HEK293 (cell line): ENCODE measurements at regions not wholly inside any gene's neighbourhood (a gene's known extent, or its start where the extent isn't known, plus 50 kb on each side); places are given as distances from the start of the nearest gene placed in this dataset.

Source experiments
- CTCF ChIA-PET: fragments of 350-600 bp; formaldehyde crosslinking; extraction: SDS; loops from one replicate; lab custom pipeline; 2021; ENCODE audit warnings: antibody characterized with exemption; lab: Yijun Ruan, JAX
- POLR2A ChIA-PET: fragments of 300-600 bp; formaldehyde crosslinking; extraction: SDS; loops from one replicate; lab custom pipeline; 2020; ENCODE audit warnings: antibody characterized with exemption, inconsistent platforms; lab: Yijun Ruan, JAX
- H3K27ac ChIP-seq: fragments of 200-500 bp; sonication (Bioruptor generic); 2 replicates; pipeline ENCODE4 v1.5.1; 2014; ENCODE audit warnings: low read depth, low read length, control low read depth, inconsistent platforms; ENCODE audit errors: extremely low read depth
- H3K36me3 ChIP-seq, 2 experiments: fragments of 200-500 bp in 1 of 2; sonication (Bioruptor generic) in 1 of 2; 1 replicate in 1 of 2; 2 replicates in 1 of 2; pipeline ENCODE4 v1.5.1; 2014 to 2017; ENCODE audit warnings: inconsistent platforms in 2 of 2, low read length in 2 of 2; ENCODE audit not compliant: control insufficient read depth in 2 of 2, insufficient read depth in 1 of 2
- H3K4me1 ChIP-seq: fragments of 200-500 bp; sonication (Bioruptor generic); 2 replicates; pipeline ENCODE4 v1.5.1; 2014; ENCODE audit warnings: mild to moderate bottlenecking, low read length, inconsistent platforms; ENCODE audit not compliant: control insufficient read depth, insufficient read depth
- H3K4me3 ChIP-seq: 2 replicates; pipeline ENCODE4 v1.5.1; 2011; ENCODE audit warnings: low read depth, mild to moderate bottlenecking, control low read depth, low read length, moderate library complexity
- H3K9me3 ChIP-seq: fragments of 200-500 bp; sonication (Bioruptor generic); 2 replicates; pipeline ENCODE4 v1.5.1; 2014; ENCODE audit warnings: low read depth, low read length, inconsistent platforms; ENCODE audit not compliant: control insufficient read depth, insufficient read depth
- BCL11A ChIP-seq: fragments of 450-650 bp; formaldehyde crosslinking; IDR thresholded peaks from 2 replicates; pipeline ENCODE4 v1.5.1; 2016; ENCODE audit warnings: low read depth, missing biosample characterization, missing genetic modification characterization
- FEZF1 ChIP-seq: fragments of 450-650 bp; formaldehyde crosslinking; IDR thresholded peaks from 2 replicates; pipeline ENCODE4 v1.5.1; 2016; ENCODE audit warnings: missing biosample characterization, missing genetic modification characterization
- HIC1 ChIP-seq: fragments of 450-650 bp; formaldehyde crosslinking; IDR thresholded peaks from 2 replicates; pipeline ENCODE4 v1.5.1; 2016; ENCODE audit warnings: missing biosample characterization, missing genetic modification characterization
- IKZF3 ChIP-seq: fragments of 450-650 bp; IDR thresholded peaks from 2 replicates; pipeline ENCODE4 v1.5.0; 2018; ENCODE audit warnings: missing biosample characterization, mild to moderate bottlenecking, missing genetic modification characterization, moderate library complexity
- MEIS1 ChIP-seq: sonication (generic); formaldehyde crosslinking; IDR thresholded peaks from 2 replicates; pipeline ENCODE4 v1.8.1; 2022; ENCODE audit warnings: missing genetic modification reagents, mild to moderate bottlenecking, borderline replicate concordance
- RBAK ChIP-seq: fragments of 450-650 bp; formaldehyde crosslinking; IDR thresholded peaks from 2 replicates; pipeline ENCODE4 v1.5.1; 2016; ENCODE audit warnings: missing biosample characterization, missing genetic modification characterization
- SETDB1 ChIP-seq: IDR thresholded peaks from one replicate; pipeline ENCODE4 v1.6.1; 2017; ENCODE audit warnings: mild to moderate bottlenecking, low read length, moderate library complexity, mixed read lengths; ENCODE audit not compliant: insufficient read length
- SP3 ChIP-seq: fragments of 450-650 bp; formaldehyde crosslinking; IDR thresholded peaks from 2 replicates; pipeline ENCODE4 v1.5.1; 2016; ENCODE audit warnings: missing biosample characterization, missing genetic modification characterization
- ZBTB20 ChIP-seq: fragments of 450-650 bp; formaldehyde crosslinking; IDR thresholded peaks from 2 replicates; pipeline ENCODE4 v1.5.1; 2016; ENCODE audit warnings: missing biosample characterization, missing genetic modification characterization
- ZBTB48 ChIP-seq: fragments of 450-650 bp; formaldehyde crosslinking; IDR thresholded peaks from 2 replicates; pipeline ENCODE4 v1.5.1; 2016; ENCODE audit warnings: missing biosample characterization, missing genetic modification characterization
- ZNF121 ChIP-seq: fragments of 450-650 bp; formaldehyde crosslinking; IDR thresholded peaks from 2 replicates; pipeline ENCODE4 v1.5.1; 2016; ENCODE audit warnings: missing biosample characterization, missing genetic modification characterization
- ZNF132 ChIP-seq: fragments of 450-650 bp; formaldehyde crosslinking; IDR thresholded peaks from 2 replicates; pipeline ENCODE4 v1.5.1; 2017; ENCODE audit warnings: missing biosample characterization, missing genetic modification characterization, borderline replicate concordance
- ZNF16 ChIP-seq: fragments of 450-650 bp; formaldehyde crosslinking; IDR thresholded peaks from 2 replicates; pipeline ENCODE4 v1.5.1; 2016; ENCODE audit warnings: low read depth, missing biosample characterization, missing genetic modification characterization
- ZNF174 ChIP-seq: fragments of 450-650 bp; formaldehyde crosslinking; IDR thresholded peaks from 2 replicates; pipeline ENCODE4 v1.5.0; 2017; ENCODE audit warnings: missing biosample characterization, mild to moderate bottlenecking, missing genetic modification characterization
- ZNF18 ChIP-seq: fragments of 450-650 bp; formaldehyde crosslinking; IDR thresholded peaks from 2 replicates; pipeline ENCODE4 v1.5.1; 2016; ENCODE audit warnings: missing biosample characterization, missing genetic modification characterization
- ZNF184 ChIP-seq: fragments of 450-650 bp; IDR thresholded peaks from 2 replicates; pipeline ENCODE4 v1.5.1; 2018; ENCODE audit warnings: missing biosample characterization, mild to moderate bottlenecking, missing genetic modification characterization
- ZNF214 ChIP-seq: fragments of 450-650 bp; formaldehyde crosslinking; IDR thresholded peaks from 2 replicates; pipeline ENCODE4 v1.5.1; 2017; ENCODE audit warnings: missing biosample characterization, mild to moderate bottlenecking, missing genetic modification characterization, borderline replicate concordance
- ZNF280C ChIP-seq: fragments of 450-650 bp; formaldehyde crosslinking; IDR thresholded peaks from 2 replicates; pipeline ENCODE4 v1.5.1; 2016; ENCODE audit warnings: missing biosample characterization, missing genetic modification characterization
- ZNF529 ChIP-seq: fragments of 450-650 bp; formaldehyde crosslinking; IDR thresholded peaks from 2 replicates; pipeline ENCODE4 v1.5.1; 2017; ENCODE audit warnings: missing genetic modification characterization, missing biosample characterization; ENCODE audit not compliant: insufficient replicate concordance
- ZNF660 ChIP-seq: fragments of 450-650 bp; IDR thresholded peaks from 2 replicates; pipeline ENCODE4 v1.5.1; 2018; ENCODE audit warnings: missing biosample characterization, mild to moderate bottlenecking, missing genetic modification characterization
- ZNF830 ChIP-seq: fragments of 450-650 bp; IDR thresholded peaks from 2 replicates; pipeline ENCODE4 v1.5.0; 2018; ENCODE audit warnings: missing biosample characterization, missing genetic modification characterization, low read depth, mild to moderate bottlenecking, moderate library complexity
- ZSCAN16 ChIP-seq: fragments of 450-650 bp; formaldehyde crosslinking; IDR thresholded peaks from 2 replicates; pipeline ENCODE4 v1.5.1; 2016; ENCODE audit warnings: missing biosample characterization, missing genetic modification characterization
- ZXDB ChIP-seq: fragments of 450-650 bp; formaldehyde crosslinking; IDR thresholded peaks from 2 replicates; pipeline ENCODE4 v1.5.1; 2016; ENCODE audit warnings: missing biosample characterization, missing genetic modification characterization

DNA sequence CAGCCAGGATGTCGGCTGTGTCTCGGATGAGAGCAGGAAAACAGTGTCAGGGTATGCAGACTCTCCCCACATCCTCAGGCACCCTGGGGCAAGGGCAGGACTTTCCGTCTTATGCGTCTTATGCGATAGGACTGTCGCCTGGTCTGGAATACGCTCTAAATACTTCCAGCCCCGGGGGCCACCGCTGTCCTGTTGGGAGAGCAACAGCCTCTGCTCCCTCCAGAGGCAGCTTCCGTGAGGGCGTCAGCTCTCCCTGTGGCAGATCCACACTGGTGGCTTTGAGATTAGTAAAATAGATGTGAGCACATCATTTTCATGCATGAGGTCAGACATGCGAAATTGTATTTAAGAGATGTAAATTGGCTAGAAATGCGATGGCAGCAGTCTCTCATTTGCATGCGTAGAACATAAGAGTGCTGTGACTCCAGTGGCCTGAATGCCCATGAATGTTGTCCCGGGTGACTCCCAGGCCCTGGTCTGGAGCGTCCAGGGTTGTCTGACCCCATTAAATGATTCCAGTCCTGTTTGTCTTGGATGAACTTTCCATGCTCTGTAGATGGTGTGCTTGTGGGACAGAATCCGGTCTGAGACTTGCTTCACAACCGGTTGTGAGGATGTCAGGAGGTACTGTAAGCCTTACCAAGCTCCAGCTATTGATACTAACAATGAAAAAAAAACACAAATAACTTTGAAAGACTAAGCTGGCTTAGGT is 228.2 kb downstream of the SYK start:
- TF ChIP-seq ZXDB (tag by site-specific recombination) (no peak), ZNF184 (tag by site-specific recombination) (no peak), ZBTB20 (tag by site-specific recombination) (no peak), HIC1 (tag by site-specific recombination) (no peak), RBAK (no peak), ZNF16 (tag by site-specific recombination) (no peak), ZBTB48 (tag by site-specific recombination) (no peak), BCL11A (no peak), SETDB1 (no peak), MEIS1 (CRISPR knock-in tag) (no peak), ZNF280C (no peak)
- ChIA-PET CTCF (interaction anchor here (0.9 kb wide), 1 partner anchor 44 kb away, joined by 3 read pairs; no protein-coding TSS in a partner anchor), POLR2A (no interaction called here)
- Histone ChIP-seq H3K4me1 (no peaks in the 10 kb centered on the region), H3K27ac (no peak overlapping the region), H3K9me3 (no peaks in the 10 kb centered on the region), H3K4me3 (no peak overlapping the region), H3K36me3 (no peaks in the 10 kb centered on the region)

GRCh38 chr9:91032121-91032531 is 230.5 kb downstream of the SYK start:
- Histone ChIP-seq H3K4me1 (no peaks in the 10 kb centered on the region), H3K9me3 (no peaks in the 10 kb centered on the region), H3K36me3 (no peaks in the 10 kb centered on the region), H3K27ac (no peak overlapping the region), H3K4me3 (no peak overlapping the region)
- POLR2A ChIA-PET = no interaction called here
- CTCF ChIA-PET = no interaction called here
- TF ChIP-seq SP3 (no peak), ZNF660 (tag by site-specific recombination) (no peak), ZNF529 (tag by site-specific recombination) (no peak), FEZF1 (tag by site-specific recombination) (no peak), ZSCAN16 (no peak), ZNF121 (tag by site-specific recombination) (no peak), ZNF830 (no peak)

DNA sequence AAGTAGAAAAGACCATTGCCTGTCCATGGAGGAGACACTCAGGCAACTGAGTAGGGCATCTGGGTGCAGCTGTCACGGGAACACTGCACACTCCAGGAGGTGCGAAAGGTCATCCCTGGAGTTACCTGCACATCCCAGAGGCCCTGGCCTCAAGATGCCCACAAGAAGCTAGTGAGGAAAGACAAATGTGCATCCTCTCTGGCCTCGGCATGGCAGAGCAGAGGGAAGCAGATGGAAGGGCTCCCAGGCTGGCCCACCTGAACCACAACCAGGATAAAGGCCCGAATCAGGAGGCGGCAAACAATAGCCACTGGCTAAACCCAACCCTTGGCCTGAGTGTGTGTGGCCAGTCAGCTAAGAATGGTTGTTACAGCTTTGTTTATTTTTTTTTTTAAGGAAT is 231.7 kb downstream of the SYK start:
- ChIA-PET POLR2A (no interaction called here), CTCF (interaction anchor here (0.7 to 1.4 kb wide), 5 partner anchors 21 to 392 kb away, joined by 3 to 5 read pairs (median 3); no protein-coding TSS in a partner anchor)
- Histone ChIP-seq H3K4me1 (peaks cover 4% of the 10 kb centered on the region; the same call in 1 of the 2 replicates), H3K9me3 (no peaks in the 10 kb centered on the region), H3K27ac (no peak overlapping the region), H3K4me3 (no peak overlapping the region), H3K36me3 (no peaks in the 10 kb centered on the region)
- TF ChIP-seq RBAK = no peak
- no peak for TF ChIP-seq ZNF18 (tag by site-specific recombination)
- TF ChIP-seq ZNF132 (tag by site-specific recombination) = no peak
- no peak for TF ChIP-seq ZNF174 (tag by site-specific recombination)
- no peak for TF ChIP-seq IKZF3
- no peak for TF ChIP-seq ZNF214 (tag by site-specific recombination)
